ENCODE measurements at regions not wholly inside any gene's neighbourhood (a gene's known extent, or its start where the extent isn't known, plus 50 kb on each side); places are given as distances from the start of the nearest gene placed in this dataset.

DNA sequence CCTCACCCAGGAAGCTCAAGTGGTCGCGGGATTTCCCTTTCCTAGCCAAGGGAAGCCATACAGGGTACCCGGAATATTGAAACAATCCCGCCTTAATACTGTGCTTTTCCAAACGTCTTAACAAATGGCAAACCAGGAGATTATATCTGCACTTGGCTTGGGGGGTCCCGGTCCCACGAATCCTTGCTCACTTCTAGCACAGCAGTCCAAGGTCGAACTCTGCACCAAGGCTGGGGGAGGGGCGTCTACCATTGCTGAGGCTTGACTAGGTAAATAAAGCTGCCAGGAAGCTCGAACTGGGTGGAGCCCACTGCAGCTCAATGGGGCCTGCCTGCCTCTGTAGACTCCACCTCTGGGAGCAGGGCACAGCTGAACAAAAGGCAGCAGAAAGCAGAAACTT lies 1644.8 kb downstream of the PCDH9 start:
- TF ChIP-seq ZNF8 (CRISPR knock-in tag; IDR thresholded peaks at IDR 0.05) (no peak), PPARA (CRISPR knock-in tag; IDR thresholded peaks at IDR 0.05; ENCODE audit: borderline replicate concordance) (no peak), ESRRG (CRISPR knock-in tag; IDR thresholded peaks at IDR 0.05) (no peak), ZNF70 (CRISPR knock-in tag; IDR thresholded peaks at IDR 0.05) (no peak), TOX (CRISPR knock-in tag; IDR thresholded peaks at IDR 0.05; ENCODE audit: borderline replicate concordance) (no peak), ARNTL (CRISPR knock-in tag; IDR thresholded peaks at IDR 0.05; ENCODE audit: borderline replicate concordance, low read depth) (no peak), ISL1 (CRISPR knock-in tag; IDR thresholded peaks at IDR 0.05) (no peak), TCF4 (CRISPR knock-in tag; IDR thresholded peaks at IDR 0.05; ENCODE audit: borderline replicate concordance) (no peak), ZC3H10 (CRISPR knock-in tag; IDR thresholded peaks at IDR 0.05) (no peak), ZFP30 (CRISPR knock-in tag; IDR thresholded peaks at IDR 0.05) (no peak), BACH2 (CRISPR knock-in tag; IDR thresholded peaks at IDR 0.05; ENCODE audit: borderline replicate concordance) (no peak), CSDC2 (CRISPR knock-in tag; IDR thresholded peaks at IDR 0.05) (no peak), GLIS3 (CRISPR knock-in tag; IDR thresholded peaks at IDR 0.05) (no peak), SNAI2 (CRISPR knock-in tag; IDR thresholded peaks at IDR 0.05) (no peak)
- TF ChIP-seq, protein P1, sequence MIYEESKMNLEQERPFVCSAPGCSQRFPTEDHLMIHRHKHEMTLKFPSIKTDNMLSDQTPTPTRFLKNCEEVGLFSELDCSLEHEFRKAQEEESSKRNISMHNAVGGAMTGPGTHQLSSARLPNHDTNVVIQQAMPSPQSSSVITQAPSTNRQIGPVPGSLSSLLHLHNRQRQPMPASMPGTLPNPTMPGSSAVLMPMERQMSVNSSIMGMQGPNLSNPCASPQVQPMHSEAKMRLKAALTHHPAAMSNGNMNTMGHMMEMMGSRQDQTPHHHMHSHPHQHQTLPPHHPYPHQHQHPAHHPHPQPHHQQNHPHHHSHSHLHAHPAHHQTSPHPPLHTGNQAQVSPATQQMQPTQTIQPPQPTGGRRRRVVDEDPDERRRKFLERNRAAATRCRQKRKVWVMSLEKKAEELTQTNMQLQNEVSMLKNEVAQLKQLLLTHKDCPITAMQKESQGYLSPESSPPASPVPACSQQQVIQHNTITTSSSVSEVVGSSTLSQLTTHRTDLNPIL (CRISPR knock-in tag; IDR thresholded peaks at IDR 0.05; ENCODE audit: low read depth) = no peak
- TF ChIP-seq, protein P2, sequence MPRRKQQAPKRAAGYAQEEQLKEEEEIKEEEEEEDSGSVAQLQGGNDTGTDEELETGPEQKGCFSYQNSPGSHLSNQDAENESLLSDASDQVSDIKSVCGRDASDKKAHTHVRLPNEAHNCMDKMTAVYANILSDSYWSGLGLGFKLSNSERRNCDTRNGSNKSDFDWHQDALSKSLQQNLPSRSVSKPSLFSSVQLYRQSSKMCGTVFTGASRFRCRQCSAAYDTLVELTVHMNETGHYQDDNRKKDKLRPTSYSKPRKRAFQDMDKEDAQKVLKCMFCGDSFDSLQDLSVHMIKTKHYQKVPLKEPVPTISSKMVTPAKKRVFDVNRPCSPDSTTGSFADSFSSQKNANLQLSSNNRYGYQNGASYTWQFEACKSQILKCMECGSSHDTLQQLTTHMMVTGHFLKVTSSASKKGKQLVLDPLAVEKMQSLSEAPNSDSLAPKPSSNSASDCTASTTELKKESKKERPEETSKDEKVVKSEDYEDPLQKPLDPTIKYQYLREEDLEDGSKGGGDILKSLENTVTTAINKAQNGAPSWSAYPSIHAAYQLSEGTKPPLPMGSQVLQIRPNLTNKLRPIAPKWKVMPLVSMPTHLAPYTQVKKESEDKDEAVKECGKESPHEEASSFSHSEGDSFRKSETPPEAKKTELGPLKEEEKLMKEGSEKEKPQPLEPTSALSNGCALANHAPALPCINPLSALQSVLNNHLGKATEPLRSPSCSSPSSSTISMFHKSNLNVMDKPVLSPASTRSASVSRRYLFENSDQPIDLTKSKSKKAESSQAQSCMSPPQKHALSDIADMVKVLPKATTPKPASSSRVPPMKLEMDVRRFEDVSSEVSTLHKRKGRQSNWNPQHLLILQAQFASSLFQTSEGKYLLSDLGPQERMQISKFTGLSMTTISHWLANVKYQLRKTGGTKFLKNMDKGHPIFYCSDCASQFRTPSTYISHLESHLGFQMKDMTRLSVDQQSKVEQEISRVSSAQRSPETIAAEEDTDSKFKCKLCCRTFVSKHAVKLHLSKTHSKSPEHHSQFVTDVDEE (CRISPR knock-in tag; IDR thresholded peaks at IDR 0.05) = no peak
- TF ChIP-seq, protein P3, sequence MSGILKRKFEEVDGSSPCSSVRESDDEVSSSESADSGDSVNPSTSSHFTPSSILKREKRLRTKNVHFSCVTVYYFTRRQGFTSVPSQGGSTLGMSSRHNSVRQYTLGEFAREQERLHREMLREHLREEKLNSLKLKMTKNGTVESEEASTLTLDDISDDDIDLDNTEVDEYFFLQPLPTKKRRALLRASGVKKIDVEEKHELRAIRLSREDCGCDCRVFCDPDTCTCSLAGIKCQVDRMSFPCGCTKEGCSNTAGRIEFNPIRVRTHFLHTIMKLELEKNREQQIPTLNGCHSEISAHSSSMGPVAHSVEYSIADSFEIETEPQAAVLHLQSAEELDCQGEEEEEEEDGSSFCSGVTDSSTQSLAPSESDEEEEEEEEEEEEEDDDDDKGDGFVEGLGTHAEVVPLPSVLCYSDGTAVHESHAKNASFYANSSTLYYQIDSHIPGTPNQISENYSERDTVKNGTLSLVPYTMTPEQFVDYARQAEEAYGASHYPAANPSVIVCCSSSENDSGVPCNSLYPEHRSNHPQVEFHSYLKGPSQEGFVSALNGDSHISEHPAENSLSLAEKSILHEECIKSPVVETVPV (CRISPR knock-in tag; IDR thresholded peaks at IDR 0.05) = no peak
- TF ChIP-seq, protein P4, sequence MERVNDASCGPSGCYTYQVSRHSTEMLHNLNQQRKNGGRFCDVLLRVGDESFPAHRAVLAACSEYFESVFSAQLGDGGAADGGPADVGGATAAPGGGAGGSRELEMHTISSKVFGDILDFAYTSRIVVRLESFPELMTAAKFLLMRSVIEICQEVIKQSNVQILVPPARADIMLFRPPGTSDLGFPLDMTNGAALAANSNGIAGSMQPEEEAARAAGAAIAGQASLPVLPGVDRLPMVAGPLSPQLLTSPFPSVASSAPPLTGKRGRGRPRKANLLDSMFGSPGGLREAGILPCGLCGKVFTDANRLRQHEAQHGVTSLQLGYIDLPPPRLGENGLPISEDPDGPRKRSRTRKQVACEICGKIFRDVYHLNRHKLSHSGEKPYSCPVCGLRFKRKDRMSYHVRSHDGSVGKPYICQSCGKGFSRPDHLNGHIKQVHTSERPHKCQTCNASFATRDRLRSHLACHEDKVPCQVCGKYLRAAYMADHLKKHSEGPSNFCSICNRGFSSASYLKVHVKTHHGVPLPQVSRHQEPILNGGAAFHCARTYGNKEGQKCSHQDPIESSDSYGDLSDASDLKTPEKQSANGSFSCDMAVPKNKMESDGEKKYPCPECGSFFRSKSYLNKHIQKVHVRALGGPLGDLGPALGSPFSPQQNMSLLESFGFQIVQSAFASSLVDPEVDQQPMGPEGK (CRISPR knock-in tag; IDR thresholded peaks at IDR 0.05; ENCODE audit: borderline replicate concordance) = no peak
- no peak for ATAC-seq

DNA sequence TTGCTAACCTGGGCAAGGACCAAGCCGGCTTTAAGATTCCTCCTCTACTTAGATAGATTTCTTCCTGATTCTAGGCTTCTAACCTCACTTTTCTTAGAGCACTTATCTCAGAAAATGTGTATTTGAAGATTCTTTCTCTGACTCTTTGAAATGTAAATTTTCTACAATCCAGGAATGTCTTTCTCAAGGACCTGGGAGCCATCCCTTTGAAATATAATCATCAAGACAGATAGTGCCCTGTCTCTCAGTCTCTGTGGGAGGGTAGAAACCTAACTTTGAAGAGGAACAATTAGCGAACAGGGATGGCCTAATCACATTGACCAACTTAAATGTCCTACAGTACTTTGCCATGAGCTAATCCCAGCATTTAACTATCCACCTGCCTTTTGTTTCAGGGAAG lies 1646.0 kb downstream of the PCDH9 start:
- ATAC-seq = no peak
- TF ChIP-seq PPARA (CRISPR knock-in tag; IDR thresholded peaks at IDR 0.05; ENCODE audit: borderline replicate concordance) (no peak), ISL1 (CRISPR knock-in tag; IDR thresholded peaks at IDR 0.05) (no peak), ESRRG (CRISPR knock-in tag; IDR thresholded peaks at IDR 0.05) (no peak), BACH2 (CRISPR knock-in tag; IDR thresholded peaks at IDR 0.05; ENCODE audit: borderline replicate concordance) (no peak), ZNF70 (CRISPR knock-in tag; IDR thresholded peaks at IDR 0.05) (no peak), ZC3H10 (CRISPR knock-in tag; IDR thresholded peaks at IDR 0.05) (no peak), ARNTL (CRISPR knock-in tag; IDR thresholded peaks at IDR 0.05; ENCODE audit: borderline replicate concordance, low read depth) (no peak), ZFP30 (CRISPR knock-in tag; IDR thresholded peaks at IDR 0.05) (no peak), SNAI2 (CRISPR knock-in tag; IDR thresholded peaks at IDR 0.05) (no peak), ZNF565 (CRISPR knock-in tag; conservative IDR thresholded peaks at IDR 0.05; ENCODE audit: low read depth) (no peak), TCF4 (CRISPR knock-in tag; IDR thresholded peaks at IDR 0.05; ENCODE audit: borderline replicate concordance) (no peak), ZNF8 (CRISPR knock-in tag; IDR thresholded peaks at IDR 0.05) (no peak), OSR1 (CRISPR knock-in tag; IDR thresholded peaks at IDR 0.05) (no peak)
- TF ChIP-seq, protein P4 (CRISPR knock-in tag; IDR thresholded peaks at IDR 0.05; ENCODE audit: borderline replicate concordance) = no peak
- TF ChIP-seq, protein P1 (CRISPR knock-in tag; IDR thresholded peaks at IDR 0.05; ENCODE audit: low read depth) = no peak
- TF ChIP-seq, protein P2 (CRISPR knock-in tag; IDR thresholded peaks at IDR 0.05) = no peak
- TF ChIP-seq, protein P3 (CRISPR knock-in tag; IDR thresholded peaks at IDR 0.05) = no peak
